Fibroblast of lung (primary cell): ENCODE measurements at regions not wholly inside any gene's neighbourhood (a gene's known extent, or its start where the extent isn't known, plus 50 kb on each side); places are given as distances from the start of the nearest gene placed in this dataset.

Source experiments
- CTCF ChIP-seq, 2 donors: IDR thresholded peaks in 1 of 2; conservative IDR thresholded peaks in 1 of 2; 1 replicate in 1 of 2; 2 replicates in 1 of 2; pipeline ENCODE4 v1.5.1; 2011 to 2012; ENCODE audit warnings: low read length in 2 of 2, control low read depth in 1 of 2, inconsistent platforms in 1 of 2, low read depth in 1 of 2, mild to moderate bottlenecking in 1 of 2
- EZH2 ChIP-seq: IDR thresholded peaks from 2 replicates; pipeline ENCODE4 v1.5.1; 2012; ENCODE audit warnings: low read length, control low read depth, mild to moderate bottlenecking; ENCODE audit errors: missing control alignments

- TF ChIP-seq CTCF (conservative IDR thresholded peaks at IDR 0.05 in 1 of 2, IDR thresholded peaks at IDR 0.05 in 1 of 2; ENCODE audit: low read depth in 1 of 2, low read length in 2 of 2) (no peak), EZH2 (no peak)
These were observed 831.4 kb downstream of the ADGRL2 start for GRCh38 chr1:82632155-82632554.
